Activated CD8-positive, alpha-beta T cell treated with anti-CD3 and anti-CD28 coated beads for 36 hours (primary cell): ENCODE measurements at regions not wholly inside any gene's neighbourhood (a gene's known extent, or its start where the extent isn't known, plus 50 kb on each side); places are given as distances from the start of the nearest gene placed in this dataset.

Experiments
- ATAC-seq: fragments of 200-7000 bp; cut with Tn5 transposase; one replicate; pipeline ENCODE4 v1.10.0; 2021; ENCODE audit warnings: mild to moderate bottlenecking, moderate library complexity
- CTCF ChIA-PET: fragments of 350-600 bp; sonication (Branson Sonifier 250); formaldehyde crosslinking; loops from one replicate; lab custom pipeline; 2021; ENCODE audit warnings: antibody characterized with exemption; lab: Charles Lee
- POLR2A ChIA-PET: fragments of 350-600 bp; sonication (Branson Sonifier 250); formaldehyde crosslinking; loops from one replicate; lab custom pipeline; 2021; ENCODE audit warnings: antibody characterized with exemption; lab: Charles Lee
- DNase-seq: peaks from one replicate; pipeline ENCODE4 v3.0.0-alpha.2; 2020
- H3K27ac Mint-ChIP-seq: one replicate; pipeline ENCODE4 v1.8.0; 2021; ENCODE audit warnings: mild to moderate bottlenecking, mixed read lengths
- H3K27me3 Mint-ChIP-seq: one replicate; pipeline ENCODE4 v1.8.0; 2021; ENCODE audit warnings: mixed read lengths
- H3K36me3 Mint-ChIP-seq: one replicate; pipeline ENCODE4 v1.8.0; 2021; ENCODE audit warnings: low read depth, mixed read lengths
- H3K4me1 Mint-ChIP-seq: one replicate; pipeline ENCODE4 v1.8.0; 2021; ENCODE audit warnings: low read depth, mixed read lengths
- H3K4me3 Mint-ChIP-seq: one replicate; pipeline ENCODE4 v1.8.0; 2021; ENCODE audit warnings: mild to moderate bottlenecking, moderate library complexity, mixed read lengths
- H3K9me3 Mint-ChIP-seq: one replicate; pipeline ENCODE4 v1.8.0; 2021; ENCODE audit warnings: mixed read lengths
- CTCF ChIP-seq: fragments of 200-600 bp; IDR thresholded peaks from one replicate; pipeline ENCODE4 v1.8.0; 2022; ENCODE audit warnings: antibody characterized with exemption, mild to moderate bottlenecking
- intact Hi-C: fragments of 100-400 bp; cut with micrococcal nuclease; formaldehyde crosslinking; loops from one replicate; pipeline ENCODE4 v1.10.0; 2022

DNA sequence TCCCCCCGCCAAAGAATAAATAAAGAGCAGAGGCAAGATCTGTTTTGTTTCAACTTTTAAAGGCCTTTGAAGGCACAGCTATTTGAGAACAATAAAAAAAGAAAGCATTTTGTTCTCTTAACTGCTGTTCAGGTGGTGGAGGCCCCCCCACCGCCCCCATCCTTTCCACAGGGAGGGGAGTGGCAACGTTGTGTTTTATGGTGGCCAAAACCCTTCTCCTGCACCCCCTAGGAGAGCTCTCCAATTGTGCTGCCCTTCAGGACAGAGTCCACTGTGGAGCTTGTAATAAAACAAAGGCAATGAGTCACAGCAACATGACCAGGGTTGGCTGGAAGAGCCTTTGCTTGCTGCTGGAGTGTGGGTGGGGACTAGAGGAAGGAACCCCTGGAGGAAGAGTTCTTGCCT, 987.9 kb downstream of the KCNMA1 start:
- H3K36me3 Mint-ChIP-seq = no peaks in the 10 kb centered on the region
- peaks cover 2% of the 10 kb centered on the region for H3K27me3 Mint-ChIP-seq
- H3K9me3 Mint-ChIP-seq = no peaks in the 10 kb centered on the region
- DNase-seq (no peak), ATAC-seq (no peak)
- H3K4me3 Mint-ChIP-seq = no peak overlapping the region
- no peaks in the 10 kb centered on the region for H3K4me1 Mint-ChIP-seq
- CTCF ChIA-PET = no interaction called here
- H3K27ac Mint-ChIP-seq = no peak overlapping the region
- intact Hi-C loops = no loop called here
- TF ChIP-seq CTCF = no peak
- POLR2A ChIA-PET = no interaction called here

- CTCF ChIA-PET = no interaction called here
- Mint-ChIP-seq H3K9me3 (no peaks in the 10 kb centered on the region), H3K36me3 (no peaks in the 10 kb centered on the region), H3K4me1 (no peaks in the 10 kb centered on the region), H3K27me3 (peaks cover 2% of the 10 kb centered on the region), H3K4me3 (no peak overlapping the region), H3K27ac (no peak overlapping the region)
- intact Hi-C loops = no loop called here
- DNase-seq (no peak), ATAC-seq (no peak)
- TF ChIP-seq CTCF = no peak
- POLR2A ChIA-PET = no interaction called here
Measured at GRCh38 chr10:76649254-76649653, 988.4 kb downstream of the KCNMA1 start.

DNA sequence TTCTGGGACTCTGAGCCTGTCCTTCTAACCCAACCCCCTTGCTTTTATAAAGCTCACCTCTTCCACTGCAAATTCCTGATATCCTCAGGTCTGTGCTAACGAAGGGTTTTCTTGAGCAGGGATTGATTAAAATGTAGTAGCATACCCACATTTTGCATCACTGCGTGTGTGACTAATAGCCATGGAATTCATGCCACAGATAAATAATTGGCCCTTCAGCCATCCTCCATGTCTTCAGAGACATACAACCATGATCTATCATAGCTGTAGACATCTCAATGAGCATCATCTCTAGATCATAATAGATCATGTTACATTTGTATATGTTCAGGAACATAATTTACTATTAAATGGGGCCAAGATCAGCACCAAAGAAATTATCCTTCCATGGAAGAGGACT, 990.3 kb downstream of the KCNMA1 start:
- Mint-ChIP-seq H3K4me1 (no peaks in the 10 kb centered on the region), H3K27ac (no peak overlapping the region), H3K36me3 (no peaks in the 10 kb centered on the region), H3K27me3 (no peaks in the 10 kb centered on the region), H3K9me3 (no peaks in the 10 kb centered on the region), H3K4me3 (no peak overlapping the region)
- DNase-seq (no peak), ATAC-seq (no peak)
- intact Hi-C loops = no loop called here
- POLR2A ChIA-PET = no interaction called here
- TF ChIP-seq CTCF = no peak
- CTCF ChIA-PET = no interaction called here

DNA sequence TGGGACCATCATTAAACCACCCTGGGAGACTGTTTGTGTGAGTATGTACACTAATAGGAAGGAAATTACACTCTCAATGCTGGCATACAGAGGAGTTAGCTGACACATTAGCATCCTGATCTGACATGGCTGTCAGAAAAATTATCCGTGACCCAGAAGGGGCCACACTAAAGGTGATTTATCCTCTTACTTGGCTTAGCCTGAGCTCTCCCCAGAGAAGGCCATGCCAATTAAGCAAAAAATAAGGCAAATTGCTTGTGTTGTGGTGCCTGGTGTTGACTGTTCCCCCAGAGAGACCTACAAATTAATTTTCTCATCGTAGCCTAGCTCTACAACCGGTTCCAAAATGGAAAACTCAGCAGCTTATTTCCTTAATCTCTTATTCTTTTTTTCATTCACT, 992.3 kb downstream of the KCNMA1 start:
- DNase-seq = no peak
- intact Hi-C loops = no loop called here
- TF ChIP-seq CTCF = no peak
- no peaks in the 10 kb centered on the region for H3K4me1 Mint-ChIP-seq
- POLR2A ChIA-PET = no interaction called here
- no peak overlapping the region for H3K4me3 Mint-ChIP-seq
- H3K27ac Mint-ChIP-seq = no peak overlapping the region
- CTCF ChIA-PET = no interaction called here
- H3K9me3 Mint-ChIP-seq = no peaks in the 10 kb centered on the region
- no peaks in the 10 kb centered on the region for H3K36me3 Mint-ChIP-seq
- ATAC-seq = no peak
- H3K27me3 Mint-ChIP-seq = no peaks in the 10 kb centered on the region

DNA sequence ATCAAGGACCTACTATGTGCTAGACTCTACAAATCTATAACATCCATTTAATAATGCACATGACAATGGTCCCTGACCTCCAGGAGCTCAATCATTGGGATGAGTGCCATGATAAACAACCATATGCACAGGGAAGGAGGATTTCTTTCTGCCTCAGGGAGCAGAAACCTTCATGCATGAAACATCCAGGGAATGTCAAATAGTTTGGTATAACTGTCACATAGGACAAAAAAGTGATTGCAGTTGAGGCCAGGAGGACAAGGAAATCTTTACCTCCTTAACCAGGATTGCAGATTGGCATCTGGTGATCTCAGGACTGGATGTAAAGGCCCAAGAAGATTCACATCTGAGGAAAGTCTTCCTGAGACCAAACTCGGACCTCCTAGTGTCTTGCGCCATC, 993.1 kb downstream of the KCNMA1 start:
- ATAC-seq (no peak), DNase-seq (no peak)
- Mint-ChIP-seq H3K27ac (no peak overlapping the region), H3K27me3 (no peaks in the 10 kb centered on the region), H3K4me3 (no peak overlapping the region), H3K36me3 (no peaks in the 10 kb centered on the region), H3K9me3 (no peaks in the 10 kb centered on the region), H3K4me1 (no peaks in the 10 kb centered on the region)
- POLR2A ChIA-PET = no interaction called here
- TF ChIP-seq CTCF = no peak
- intact Hi-C loops = no loop called here
- CTCF ChIA-PET = no interaction called here
